ENCODE measurements at regions not wholly inside any gene's neighbourhood (a gene's known extent, or its start where the extent isn't known, plus 50 kb on each side); places are given as distances from the start of the nearest gene placed in this dataset.

DNA sequence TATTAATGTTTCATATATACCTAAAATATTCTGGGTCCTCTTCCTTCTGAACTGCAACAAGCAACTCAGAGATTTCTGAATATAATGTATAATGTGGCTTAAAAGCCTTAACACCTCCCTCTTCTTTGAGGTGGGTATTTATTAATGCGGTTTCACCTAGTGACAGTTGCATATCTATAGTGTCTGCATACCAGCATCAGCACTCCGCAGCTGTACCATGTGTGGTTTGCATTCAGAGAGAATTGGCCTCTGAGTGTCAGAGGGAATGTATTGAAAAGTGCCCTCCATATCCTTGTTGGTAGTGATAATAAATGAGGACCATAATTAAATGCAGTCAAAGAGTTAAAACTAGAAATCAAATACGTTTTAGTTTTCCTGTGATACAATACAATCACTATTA, 256.6 kb upstream of the ARRDC3 start (continued):
- TF ChIP-seq, protein P1, sequence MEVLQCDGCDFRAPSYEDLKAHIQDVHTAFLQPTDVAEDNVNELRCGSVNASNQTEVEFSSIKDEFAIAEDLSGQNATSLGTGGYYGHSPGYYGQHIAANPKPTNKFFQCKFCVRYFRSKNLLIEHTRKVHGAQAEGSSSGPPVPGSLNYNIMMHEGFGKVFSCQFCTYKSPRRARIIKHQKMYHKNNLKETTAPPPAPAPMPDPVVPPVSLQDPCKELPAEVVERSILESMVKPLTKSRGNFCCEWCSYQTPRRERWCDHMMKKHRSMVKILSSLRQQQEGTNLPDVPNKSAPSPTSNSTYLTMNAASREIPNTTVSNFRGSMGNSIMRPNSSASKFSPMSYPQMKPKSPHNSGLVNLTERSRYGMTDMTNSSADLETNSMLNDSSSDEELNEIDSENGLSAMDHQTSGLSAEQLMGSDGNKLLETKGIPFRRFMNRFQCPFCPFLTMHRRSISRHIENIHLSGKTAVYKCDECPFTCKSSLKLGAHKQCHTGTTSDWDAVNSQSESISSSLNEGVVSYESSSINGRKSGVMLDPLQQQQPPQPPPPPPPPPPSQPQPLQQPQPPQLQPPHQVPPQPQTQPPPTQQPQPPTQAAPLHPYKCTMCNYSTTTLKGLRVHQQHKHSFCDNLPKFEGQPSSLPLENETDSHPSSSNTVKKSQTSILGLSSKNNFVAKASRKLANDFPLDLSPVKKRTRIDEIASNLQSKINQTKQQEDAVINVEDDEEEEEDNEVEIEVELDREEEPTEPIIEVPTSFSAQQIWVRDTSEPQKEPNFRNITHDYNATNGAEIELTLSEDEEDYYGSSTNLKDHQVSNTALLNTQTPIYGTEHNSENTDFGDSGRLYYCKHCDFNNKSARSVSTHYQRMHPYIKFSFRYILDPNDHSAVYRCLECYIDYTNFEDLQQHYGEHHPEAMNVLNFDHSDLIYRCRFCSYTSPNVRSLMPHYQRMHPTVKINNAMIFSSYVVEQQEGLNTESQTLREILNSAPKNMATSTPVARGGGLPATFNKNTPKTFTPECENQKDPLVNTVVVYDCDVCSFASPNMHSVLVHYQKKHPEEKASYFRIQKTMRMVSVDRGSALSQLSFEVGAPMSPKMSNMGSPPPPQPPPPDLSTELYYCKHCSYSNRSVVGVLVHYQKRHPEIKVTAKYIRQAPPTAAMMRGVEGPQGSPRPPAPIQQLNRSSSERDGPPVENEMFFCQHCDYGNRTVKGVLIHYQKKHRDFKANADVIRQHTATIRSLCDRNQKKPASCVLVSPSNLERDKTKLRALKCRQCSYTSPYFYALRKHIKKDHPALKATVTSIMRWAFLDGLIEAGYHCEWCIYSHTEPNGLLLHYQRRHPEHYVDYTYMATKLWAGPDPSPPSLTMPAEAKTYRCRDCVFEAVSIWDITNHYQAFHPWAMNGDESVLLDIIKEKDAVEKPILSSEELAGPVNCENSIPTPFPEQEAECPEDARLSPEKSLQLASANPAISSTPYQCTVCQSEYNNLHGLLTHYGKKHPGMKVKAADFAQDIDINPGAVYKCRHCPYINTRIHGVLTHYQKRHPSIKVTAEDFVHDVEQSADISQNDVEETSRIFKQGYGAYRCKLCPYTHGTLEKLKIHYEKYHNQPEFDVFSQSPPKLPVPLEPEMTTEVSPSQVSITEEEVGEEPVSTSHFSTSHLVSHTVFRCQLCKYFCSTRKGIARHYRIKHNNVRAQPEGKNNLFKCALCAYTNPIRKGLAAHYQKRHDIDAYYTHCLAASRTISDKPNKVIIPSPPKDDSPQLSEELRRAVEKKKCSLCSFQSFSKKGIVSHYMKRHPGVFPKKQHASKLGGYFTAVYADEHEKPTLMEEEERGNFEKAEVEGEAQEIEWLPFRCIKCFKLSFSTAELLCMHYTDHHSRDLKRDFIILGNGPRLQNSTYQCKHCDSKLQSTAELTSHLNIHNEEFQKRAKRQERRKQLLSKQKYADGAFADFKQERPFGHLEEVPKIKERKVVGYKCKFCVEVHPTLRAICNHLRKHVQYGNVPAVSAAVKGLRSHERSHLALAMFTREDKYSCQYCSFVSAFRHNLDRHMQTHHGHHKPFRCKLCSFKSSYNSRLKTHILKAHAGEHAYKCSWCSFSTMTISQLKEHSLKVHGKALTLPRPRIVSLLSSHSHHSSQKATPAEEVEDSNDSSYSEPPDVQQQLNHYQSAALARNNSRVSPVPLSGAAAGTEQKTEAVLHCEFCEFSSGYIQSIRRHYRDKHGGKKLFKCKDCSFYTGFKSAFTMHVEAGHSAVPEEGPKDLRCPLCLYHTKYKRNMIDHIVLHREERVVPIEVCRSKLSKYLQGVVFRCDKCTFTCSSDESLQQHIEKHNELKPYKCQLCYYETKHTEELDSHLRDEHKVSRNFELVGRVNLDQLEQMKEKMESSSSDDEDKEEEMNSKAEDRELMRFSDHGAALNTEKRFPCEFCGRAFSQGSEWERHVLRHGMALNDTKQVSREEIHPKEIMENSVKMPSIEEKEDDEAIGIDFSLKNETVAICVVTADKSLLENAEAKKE (CRISPR knock-in tag; IDR thresholded peaks at IDR 0.05), result no peak
- no peak for TF ChIP-seq EZH2 (IDR thresholded peaks at IDR 0.05; ENCODE audit: low read depth, unreplicated experiment)
- TF ChIP-seq ZNF114 (CRISPR knock-in tag; IDR thresholded peaks at IDR 0.05), result no peak
- TF ChIP-seq CREB1 (CRISPR knock-in tag; IDR thresholded peaks at IDR 0.05; ENCODE audit: low read depth), result no peak
- TF ChIP-seq ZNF331 (CRISPR knock-in tag; IDR thresholded peaks at IDR 0.05; ENCODE audit: low read depth), result no peak
- TF ChIP-seq, protein P2, sequence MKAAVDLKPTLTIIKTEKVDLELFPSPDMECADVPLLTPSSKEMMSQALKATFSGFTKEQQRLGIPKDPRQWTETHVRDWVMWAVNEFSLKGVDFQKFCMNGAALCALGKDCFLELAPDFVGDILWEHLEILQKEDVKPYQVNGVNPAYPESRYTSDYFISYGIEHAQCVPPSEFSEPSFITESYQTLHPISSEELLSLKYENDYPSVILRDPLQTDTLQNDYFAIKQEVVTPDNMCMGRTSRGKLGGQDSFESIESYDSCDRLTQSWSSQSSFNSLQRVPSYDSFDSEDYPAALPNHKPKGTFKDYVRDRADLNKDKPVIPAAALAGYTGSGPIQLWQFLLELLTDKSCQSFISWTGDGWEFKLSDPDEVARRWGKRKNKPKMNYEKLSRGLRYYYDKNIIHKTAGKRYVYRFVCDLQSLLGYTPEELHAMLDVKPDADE (IDR thresholded peaks at IDR 0.05), result no peak

DNA sequence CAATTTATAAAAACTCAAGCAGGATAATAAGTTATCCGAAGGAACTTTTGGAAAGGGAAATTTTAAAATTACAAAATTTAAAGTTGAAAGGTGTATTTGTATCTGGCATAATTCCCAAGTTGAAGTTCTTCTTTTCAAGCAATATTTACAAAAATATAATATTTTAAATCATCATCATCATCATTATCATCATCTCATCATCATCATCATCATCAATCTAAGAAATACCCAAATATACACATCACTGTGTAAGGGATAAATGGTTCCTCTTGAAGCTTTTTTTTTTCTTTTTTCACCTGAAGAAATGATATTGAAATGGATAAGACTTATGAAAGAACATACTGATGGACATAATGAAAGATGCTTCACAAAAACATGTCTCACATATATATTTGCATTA, 254.9 kb upstream of the ARRDC3 start:
- no peaks in the 10 kb centered on the region for H3K36me3 Mint-ChIP-seq (ENCODE audit: low read depth)
- Histone ChIP-seq H3K27ac (ENCODE audit: low read depth) (no peak overlapping the region), H3F3A (replicated peaks; ENCODE audit: low read depth) (no peaks in the 10 kb centered on the region), H3K4me3 (no peak overlapping the region), H3K79me2 (replicated peaks; ENCODE audit: insufficient read depth) (no peaks in the 10 kb centered on the region), H2AFZ (no peak overlapping the region), H4K20me1 (replicated peaks; ENCODE audit: insufficient read depth) (no peaks in the 10 kb centered on the region), H3K4me1 (ENCODE audit: insufficient read depth) (peaks cover 10% of the 10 kb centered on the region; the same call in 1 of the 2 replicates), H3K9me2 (ENCODE audit: insufficient read depth) (no peaks in the 10 kb centered on the region), H3K36me3 (ENCODE audit: insufficient read depth) (no peaks in the 10 kb centered on the region), H3K27me3 (ENCODE audit: insufficient read depth) (no peaks in the 10 kb centered on the region), H3K4me2 (no peak overlapping the region)
- no peaks in the 10 kb centered on the region for H3K27me3 Mint-ChIP-seq (ENCODE audit: insufficient read depth, low read depth, poor library complexity)
- peaks cover 11% of the 10 kb centered on the region; the same call in 2 of the 3 replicates for H3K4me1 Mint-ChIP-seq
- DNase-seq (ENCODE audit: low spot score) (no peak), ATAC-seq (no peak)
- H3K9me3 Mint-ChIP-seq, result no peaks in the 10 kb centered on the region
- no peak for TF ChIP-seq ZNF331 (CRISPR knock-in tag; IDR thresholded peaks at IDR 0.05; ENCODE audit: low read depth)
- no peak for TF ChIP-seq POLR2AphosphoS5 (IDR thresholded peaks at IDR 0.05; ENCODE audit: low read depth)
- H3K27ac Mint-ChIP-seq, result no peak overlapping the region
- H3K4me3 Mint-ChIP-seq, result no peak overlapping the region

Data from GM23338 (cell line).